RWPE1 (cell line): ENCODE measurements at regions not wholly inside any gene's neighbourhood (a gene's known extent, or its start where the extent isn't known, plus 50 kb on each side); places are given as distances from the start of the nearest gene placed in this dataset.

ENCODE experiments used
- CTCF ChIA-PET: fragments of 350-600 bp; sonication (Branson Sonifier 250); formaldehyde crosslinking; extraction: SDS; loops from one replicate; lab custom pipeline; 2021; lab: Yijun Ruan, JAX
- POLR2A ChIA-PET: fragments of 400-600 bp; formaldehyde crosslinking; extraction: SDS; loops from one replicate; lab custom pipeline; 2020; ENCODE audit warnings: antibody characterized with exemption; ENCODE audit not compliant: low non-redundant PET; lab: Yijun Ruan, JAX
- DNase-seq: peaks from one replicate; pipeline ENCODE4 v3.0.0; 2012; ENCODE audit warnings: low spot score
- H3K27ac ChIP-seq: fragments of 450-650 bp; 2 replicates; pipeline ENCODE4 v1.5.1; 2017
- CTCF ChIP-seq: fragments of 450-650 bp; conservative IDR thresholded peaks from 2 replicates; pipeline ENCODE4 v1.5.1; 2017; ENCODE audit warnings: low read depth, mild to moderate bottlenecking

GRCh38 chr4:133624744-133625143, 475.6 kb downstream of the PCDH10 start:
- CTCF ChIA-PET: interaction anchor here (0.7 kb wide), 1 partner anchor 110 kb away, joined by 4 read pairs; no protein-coding TSS in a partner anchor
- no peak for DNase-seq
- POLR2A ChIA-PET: no interaction called here
- H3K27ac ChIP-seq: no peak overlapping the region
- no peak for TF ChIP-seq CTCF

- H3K27ac ChIP-seq: no peak overlapping the region
- no peak for TF ChIP-seq CTCF
- POLR2A ChIA-PET: no interaction called here
- no peak for DNase-seq
- CTCF ChIA-PET: no interaction called here
Measured at GRCh38 chr4:133623847-133624246, 474.8 kb downstream of the PCDH10 start.

- no peak for DNase-seq
- CTCF ChIA-PET: no interaction called here
- POLR2A ChIA-PET: no interaction called here
- no peak for TF ChIP-seq CTCF
- H3K27ac ChIP-seq: no peak overlapping the region
Measured at GRCh38 chr4:133621628-133622027, 472.5 kb downstream of the PCDH10 start.

- TF ChIP-seq CTCF: no peak
- POLR2A ChIA-PET: no interaction called here
Measured at GRCh38 chr4:133620555-133620954, 471.5 kb downstream of the PCDH10 start.

GRCh38 chr4:133618963-133619362, 469.9 kb downstream of the PCDH10 start:
- CTCF ChIA-PET: no interaction called here
- no peak for TF ChIP-seq CTCF
- DNase-seq: no peak
- no peak overlapping the region for H3K27ac ChIP-seq
- POLR2A ChIA-PET: no interaction called here

More at GRCh38 chr4:133620555-133620954, 471.5 kb downstream of the PCDH10 start:
- CTCF ChIA-PET: no interaction called here
- no peak overlapping the region for H3K27ac ChIP-seq
- DNase-seq: no peak

GRCh38 chr4:133600008-133600407, 450.9 kb downstream of the PCDH10 start:
- ChIA-PET POLR2A (no interaction called here), CTCF (no interaction called here)
- DNase-seq: no peak
- TF ChIP-seq CTCF: no peak
- no peak overlapping the region for H3K27ac ChIP-seq

- DNase-seq: no peak
- no peak overlapping the region for H3K27ac ChIP-seq
- POLR2A ChIA-PET: no interaction called here
- CTCF ChIA-PET: no interaction called here
- TF ChIP-seq CTCF: no peak
Measured at GRCh38 chr4:133598779-133599178, 449.7 kb downstream of the PCDH10 start.
